22Rv1 (cell line): ENCODE measurements at regions not wholly inside any gene's neighbourhood (a gene's known extent, or its start where the extent isn't known, plus 50 kb on each side); places are given as distances from the start of the nearest gene placed in this dataset.

Experiments used
- H3K27ac ChIP-seq: fragments of 450-650 bp; 2 replicates; pipeline ENCODE4 v1.5.1; 2017
- CTCF ChIP-seq: fragments of 450-650 bp; IDR thresholded peaks from 2 replicates; pipeline ENCODE4 v1.5.1; 2017; ENCODE audit warnings: mild to moderate bottlenecking
- ZFX ChIP-seq: fragments of 450-650 bp; IDR thresholded peaks from 2 replicates; pipeline ENCODE4 v1.6.1; 2017; ENCODE audit warnings: antibody characterized with exemption, borderline replicate concordance

- H3K27ac ChIP-seq: no peak overlapping the region
- TF ChIP-seq CTCF: no peak
- TF ChIP-seq ZFX: no peak
Measured at GRCh38 chr16:9338068-9338467, 246.6 kb downstream of the HAPSTR1 start.

GRCh38 chr16:9338510-9338909 is 247.1 kb downstream of the HAPSTR1 start:
- no peak overlapping the region for H3K27ac ChIP-seq
- no peak for TF ChIP-seq CTCF
- TF ChIP-seq ZFX: no peak

GRCh38 chr16:9340526-9341256 is 249.2 kb downstream of the HAPSTR1 start:
- no peak overlapping the region for H3K27ac ChIP-seq
- TF ChIP-seq ZFX: no peak
- TF ChIP-seq CTCF: no peak

- TF ChIP-seq ZFX: no peak
- no peak for TF ChIP-seq CTCF
- H3K27ac ChIP-seq: no peak overlapping the region
Measured at GRCh38 chr16:9343276-9343675, 251.8 kb downstream of the HAPSTR1 start.

GRCh38 chr16:9344508-9344907 is 253.1 kb downstream of the HAPSTR1 start:
- TF ChIP-seq ZFX (no peak), CTCF (no peak)

GRCh38 chr16:9345046-9345445 is 253.6 kb downstream of the HAPSTR1 start:
- TF ChIP-seq CTCF: no peak
- no peak for TF ChIP-seq ZFX
- H3K27ac ChIP-seq: no peak overlapping the region

More at GRCh38 chr16:9344508-9344907, 253.1 kb downstream of the HAPSTR1 start:
- no peak overlapping the region for H3K27ac ChIP-seq

GRCh38 chr16:9345880-9346279 is 254.4 kb downstream of the HAPSTR1 start:
- no peak overlapping the region for H3K27ac ChIP-seq
- TF ChIP-seq ZFX: no peak
- no peak for TF ChIP-seq CTCF
